ENCODE measurements at regions not wholly inside any gene's neighbourhood (a gene's known extent, or its start where the extent isn't known, plus 50 kb on each side); places are given as distances from the start of the nearest gene placed in this dataset.

DNA sequence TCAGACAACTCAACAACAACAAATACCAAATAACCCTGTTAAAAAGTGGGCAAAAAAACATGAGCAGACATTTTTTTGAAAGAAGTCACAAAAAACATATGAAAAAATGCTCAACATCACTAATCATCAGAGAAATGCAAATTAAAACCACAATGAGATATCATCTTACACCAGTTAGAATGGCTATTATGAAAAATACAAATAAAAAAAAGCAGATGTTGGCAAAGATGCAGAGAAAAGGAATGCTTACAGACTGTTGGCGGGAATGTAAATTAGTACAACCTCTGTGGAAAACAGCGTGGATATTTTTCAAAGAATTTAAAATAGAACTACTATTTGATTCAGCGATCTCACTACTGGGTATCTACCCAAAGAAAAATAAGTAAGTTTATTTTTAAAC, 114.0 kb downstream of the SLC38A4 start:
- Histone ChIP-seq H3K36me3 (ENCODE audit: control insufficient read depth in 2 of 2, extremely low read depth in 1 of 2, insufficient read depth in 1 of 2, low read length in 1 of 2) (no peaks in the 10 kb centered on the region), H3K27me3 (replicated peaks in 1 of 2; ENCODE audit: control insufficient read depth in 2 of 2, extremely low read depth in 1 of 2, insufficient read depth in 2 of 2, low read length in 1 of 2) (peaks cover 0 to 5% of the 10 kb centered on the region in 2 experiments), H3K9me3 (no peaks in the 10 kb centered on the region), H3K27ac (ENCODE audit: low read length) (no peak overlapping the region), H3K4me1 (ENCODE audit: control insufficient read depth in 1 of 2, extremely low read depth in 1 of 2, insufficient read depth in 2 of 2, low read length in 2 of 2) (no peaks in the 10 kb centered on the region), H3K4me3 (ENCODE audit: control insufficient read depth in 1 of 2, extremely low read depth in 1 of 2, low read length in 1 of 2) (no peak overlapping the region)
- Mint-ChIP-seq H3K9me3 (peaks cover 0 to 10% (median 6%) of the 10 kb centered on the region in 3 donors), H3K27me3 (peaks cover 2 to 11% of the 10 kb centered on the region in 2 donors), H3K4me1 (no peaks in the 10 kb centered on the region), H3K36me3 (no peaks in the 10 kb centered on the region), H3K4me3 (no peak overlapping the region), H3K27ac (no peak overlapping the region)
- ATAC-seq (replicated peaks in 1 of 4) (no peak), DNase-seq (no peak)
- CTCF ChIA-PET, result no interaction called here
- no CpG with 5 or more reads among the region's 3 CpGs for WGBS (ENCODE audit: insufficient coverage)
- POLR2A ChIA-PET, result no interaction called here

DNA sequence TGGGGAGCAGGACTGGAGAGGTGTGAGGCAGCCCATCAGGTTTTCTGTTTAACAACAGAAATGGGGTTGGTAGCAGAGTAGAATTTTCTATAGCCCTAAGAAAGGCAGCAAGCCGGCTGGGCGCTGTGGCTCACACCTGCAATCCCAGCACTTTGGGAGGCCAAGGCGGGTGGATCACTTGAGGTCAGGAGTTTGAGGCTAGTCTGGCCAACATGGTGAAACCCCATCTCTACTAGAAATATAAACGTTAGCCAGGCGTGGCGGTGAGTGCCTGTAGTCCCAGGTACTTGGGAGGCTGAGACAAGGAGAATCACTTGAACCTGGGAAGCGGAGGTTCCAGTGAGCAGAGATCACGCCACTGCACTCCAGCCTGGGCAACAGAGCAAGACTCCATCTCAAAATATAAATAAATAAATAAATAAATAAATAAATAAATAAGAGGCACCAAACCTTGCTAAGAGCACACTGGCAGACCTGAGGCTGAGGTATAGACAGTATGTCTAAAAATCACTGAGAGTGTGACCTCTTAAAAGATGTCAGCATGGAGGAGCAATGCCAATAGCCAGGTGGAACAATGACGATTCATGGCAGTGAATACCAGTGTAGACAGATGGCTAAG, 115.6 kb downstream of the SLC38A4 start:
- H3K27ac ChIP-seq (ENCODE audit: low read length), result no peak overlapping the region
- no peaks in the 10 kb centered on the region for H3K4me1 ChIP-seq (ENCODE audit: control insufficient read depth in 1 of 2, extremely low read depth in 1 of 2, insufficient read depth in 2 of 2, low read length in 2 of 2)
- no peaks in the 10 kb centered on the region for H3K9me3 ChIP-seq
- H3K36me3 ChIP-seq (ENCODE audit: control insufficient read depth in 2 of 2, extremely low read depth in 1 of 2, insufficient read depth in 1 of 2, low read length in 1 of 2), result no peaks in the 10 kb centered on the region
- peaks cover 0 to 5% of the 10 kb centered on the region in 2 experiments for H3K27me3 ChIP-seq (replicated peaks in 1 of 2; ENCODE audit: control insufficient read depth in 2 of 2, extremely low read depth in 1 of 2, insufficient read depth in 2 of 2, low read length in 1 of 2)
- no peaks in the 10 kb centered on the region for H3K36me3 Mint-ChIP-seq
- H3K4me3 ChIP-seq (ENCODE audit: control insufficient read depth in 1 of 2, extremely low read depth in 1 of 2, low read length in 1 of 2), result no peak overlapping the region
- 94% methylated on average over 3 of the region's 9 CpGs for WGBS (ENCODE audit: insufficient coverage)
- POLR2A ChIA-PET, result no interaction called here
- ATAC-seq (replicated peaks in 1 of 4) (no peak), DNase-seq (no peak)
- no peak overlapping the region for H3K27ac Mint-ChIP-seq
- no peak overlapping the region for H3K4me3 Mint-ChIP-seq
- CTCF ChIA-PET, result no interaction called here
- no peaks in the 10 kb centered on the region for H3K4me1 Mint-ChIP-seq
- peaks cover 0 to 10% (median 0%) of the 10 kb centered on the region in 3 donors for H3K9me3 Mint-ChIP-seq
- peaks cover 2 to 8% of the 10 kb centered on the region in 2 donors for H3K27me3 Mint-ChIP-seq

DNA sequence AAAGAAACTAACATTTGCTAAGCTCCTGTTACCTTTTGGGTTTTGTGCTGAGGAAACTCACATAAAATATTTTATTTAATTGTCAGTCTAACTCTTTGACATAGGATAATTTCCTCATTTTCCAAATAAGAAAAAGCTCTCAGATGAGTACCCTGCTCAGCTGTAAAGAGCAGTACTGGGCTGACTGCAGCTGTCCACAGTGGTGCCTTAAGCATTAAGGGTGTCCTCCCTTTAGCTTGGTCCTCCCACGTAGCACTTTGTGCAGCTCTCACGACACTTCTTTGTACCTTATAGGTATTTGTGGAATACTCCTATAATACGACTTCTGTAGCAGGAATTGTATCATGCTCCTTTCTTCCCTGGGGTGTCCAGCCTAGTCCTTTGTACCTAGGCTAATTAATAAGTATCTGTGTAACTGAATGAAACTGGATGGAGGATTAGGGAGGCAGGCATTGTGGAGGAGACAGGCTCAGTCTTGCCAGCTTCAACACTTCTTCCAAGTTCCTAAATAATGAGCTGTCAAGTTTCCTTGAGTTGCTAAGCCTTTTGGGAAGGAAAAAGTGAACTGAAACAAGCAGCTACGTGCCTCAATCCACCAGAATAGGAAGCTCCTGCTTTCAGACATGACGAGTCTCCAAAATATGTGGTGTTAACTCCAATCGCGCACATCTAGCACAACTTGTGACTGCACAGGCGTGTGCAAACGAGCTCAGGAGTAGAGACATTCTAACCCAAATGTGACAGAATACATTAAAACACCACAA, 123.0 kb downstream of the SLC38A4 start:
- Mint-ChIP-seq H3K9me3 (peaks cover 6 to 10% (median 10%) of the 10 kb centered on the region in 3 donors), H3K4me3 (no peak overlapping the region), H3K27ac (no peak overlapping the region), H3K4me1 (no peaks in the 10 kb centered on the region), H3K36me3 (peaks cover 7% of the 10 kb centered on the region), H3K27me3 (peaks cover 6 to 22% of the 10 kb centered on the region in 2 donors)
- no peaks in the 10 kb centered on the region for H3K9me3 ChIP-seq
- H3K4me3 ChIP-seq (ENCODE audit: control insufficient read depth in 1 of 2, extremely low read depth in 1 of 2, low read length in 1 of 2), result no peak overlapping the region
- no peaks in the 10 kb centered on the region for H3K36me3 ChIP-seq (ENCODE audit: control insufficient read depth in 2 of 2, extremely low read depth in 1 of 2, insufficient read depth in 1 of 2, low read length in 1 of 2)
- H3K27ac ChIP-seq (ENCODE audit: low read length), result no peak overlapping the region
- ATAC-seq (replicated peaks in 1 of 4), result no peak
- ChIA-PET CTCF (no interaction called here), POLR2A (no interaction called here)
- peaks cover 0 to 2% of the 10 kb centered on the region in 2 experiments for H3K27me3 ChIP-seq (replicated peaks in 1 of 2; ENCODE audit: control insufficient read depth in 2 of 2, extremely low read depth in 1 of 2, insufficient read depth in 2 of 2, low read length in 1 of 2)
- no peaks in the 10 kb centered on the region for H3K4me1 ChIP-seq (ENCODE audit: control insufficient read depth in 1 of 2, extremely low read depth in 1 of 2, insufficient read depth in 2 of 2, low read length in 2 of 2)
- 66% methylated on average over 6 of the region's 9 CpGs for WGBS (ENCODE audit: insufficient coverage)
- no peak for DNase-seq

DNA sequence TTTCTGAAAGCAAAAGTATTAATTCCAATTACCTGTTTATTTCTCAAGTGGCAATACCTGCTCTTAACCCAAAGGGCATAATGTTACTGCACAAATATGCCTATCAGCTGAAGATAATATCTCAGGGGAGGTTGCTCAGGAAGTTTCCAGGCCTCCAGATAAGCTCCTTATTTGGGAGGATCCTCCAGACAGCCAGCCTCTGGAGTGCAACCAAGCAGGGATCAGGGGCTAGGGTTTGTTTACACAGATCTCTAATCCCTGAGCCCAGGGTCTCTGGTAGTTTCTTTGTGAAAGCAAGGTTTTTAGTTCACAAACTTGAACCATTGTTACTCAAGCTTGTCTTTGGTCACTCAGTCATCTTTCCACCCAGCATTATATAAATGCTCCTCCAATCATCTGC, 124.4 kb downstream of the SLC38A4 start:
- Histone ChIP-seq H3K27ac (ENCODE audit: low read length) (no peak overlapping the region), H3K4me1 (ENCODE audit: control insufficient read depth in 1 of 2, extremely low read depth in 1 of 2, insufficient read depth in 2 of 2, low read length in 2 of 2) (no peaks in the 10 kb centered on the region), H3K27me3 (replicated peaks in 1 of 2; ENCODE audit: control insufficient read depth in 2 of 2, extremely low read depth in 1 of 2, insufficient read depth in 2 of 2, low read length in 1 of 2) (peaks cover 0 to 2% of the 10 kb centered on the region in 2 experiments), H3K36me3 (ENCODE audit: control insufficient read depth in 2 of 2, extremely low read depth in 1 of 2, insufficient read depth in 1 of 2, low read length in 1 of 2) (no peaks in the 10 kb centered on the region), H3K9me3 (no peaks in the 10 kb centered on the region), H3K4me3 (ENCODE audit: control insufficient read depth in 1 of 2, extremely low read depth in 1 of 2, low read length in 1 of 2) (no peak overlapping the region)
- ATAC-seq (replicated peaks in 1 of 4) (no peak), DNase-seq (no peak)
- ChIA-PET POLR2A (no interaction called here), CTCF (no interaction called here)
- peaks cover 11% of the 10 kb centered on the region for H3K36me3 Mint-ChIP-seq
- peaks cover 11 to 16% (median 13%) of the 10 kb centered on the region in 3 donors for H3K9me3 Mint-ChIP-seq
- H3K27me3 Mint-ChIP-seq, result peaks cover 6 to 18% of the 10 kb centered on the region in 2 donors
- H3K27ac Mint-ChIP-seq, result no peak overlapping the region
- H3K4me3 Mint-ChIP-seq, result no peak overlapping the region
- H3K4me1 Mint-ChIP-seq, result no peaks in the 10 kb centered on the region

DNA sequence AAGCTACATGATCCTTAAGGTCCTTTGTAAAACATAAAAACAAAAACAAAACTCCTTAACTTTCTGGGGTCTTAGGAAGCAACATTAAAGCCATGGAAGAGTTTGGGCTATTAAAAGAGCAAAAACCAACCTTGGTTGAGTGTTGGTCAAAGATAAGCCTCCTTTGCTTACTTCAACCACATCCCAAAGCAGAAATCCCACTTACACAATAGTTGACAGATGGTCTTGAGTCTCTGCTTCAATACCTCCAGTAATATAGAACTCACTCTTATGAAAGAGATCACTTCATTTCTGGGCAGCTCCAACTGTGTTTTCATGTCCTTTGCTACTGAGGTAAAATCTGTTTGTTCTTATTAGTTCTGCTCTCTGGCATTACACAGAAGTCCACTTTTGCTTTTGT, 125.8 kb downstream of the SLC38A4 start:
- Histone ChIP-seq H3K9me3 (no peaks in the 10 kb centered on the region), H3K27ac (ENCODE audit: low read length) (no peak overlapping the region), H3K27me3 (replicated peaks in 1 of 2; ENCODE audit: control insufficient read depth in 2 of 2, extremely low read depth in 1 of 2, insufficient read depth in 2 of 2, low read length in 1 of 2) (peaks cover 0 to 2% of the 10 kb centered on the region in 2 experiments), H3K4me1 (ENCODE audit: control insufficient read depth in 1 of 2, extremely low read depth in 1 of 2, insufficient read depth in 2 of 2, low read length in 2 of 2) (no peaks in the 10 kb centered on the region), H3K36me3 (ENCODE audit: control insufficient read depth in 2 of 2, extremely low read depth in 1 of 2, insufficient read depth in 1 of 2, low read length in 1 of 2) (no peaks in the 10 kb centered on the region), H3K4me3 (ENCODE audit: control insufficient read depth in 1 of 2, extremely low read depth in 1 of 2, low read length in 1 of 2) (no peak overlapping the region)
- Mint-ChIP-seq H3K9me3 (peaks cover 11 to 16% (median 13%) of the 10 kb centered on the region in 3 donors), H3K36me3 (peaks cover 11% of the 10 kb centered on the region), H3K27me3 (peaks cover 6 to 18% of the 10 kb centered on the region in 2 donors), H3K4me1 (no peaks in the 10 kb centered on the region), H3K4me3 (no peak overlapping the region), H3K27ac (no peak overlapping the region)
- ChIA-PET POLR2A (interaction anchor here in 1 of 2 donors (0.6 kb wide), 1 partner anchor 71 kb away, joined by 3 read pairs; no protein-coding TSS in a partner anchor), CTCF (no interaction called here)
- DNase-seq (no peak), ATAC-seq (replicated peaks in 1 of 4) (no peak)

DNA sequence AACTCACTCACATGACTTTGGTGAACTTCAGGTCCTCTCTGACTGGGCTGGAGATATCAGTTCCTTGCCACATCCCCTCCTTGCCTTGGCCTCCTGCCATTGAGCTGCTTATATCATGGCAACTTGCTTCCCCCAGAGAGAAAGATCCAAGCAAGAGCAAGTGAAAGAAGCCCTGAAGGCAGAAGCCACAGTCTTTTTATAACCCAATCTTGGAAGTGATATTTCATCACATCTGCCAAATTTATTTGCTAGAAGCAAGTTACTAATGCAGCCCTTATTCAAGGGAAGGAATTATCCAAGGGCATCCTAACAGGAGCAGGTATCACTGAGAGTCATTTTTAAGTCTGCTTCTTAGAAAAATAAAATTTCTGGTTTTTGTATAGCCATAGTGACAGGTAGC, 127.8 kb downstream of the SLC38A4 start:
- Histone ChIP-seq H3K36me3 (ENCODE audit: control insufficient read depth in 2 of 2, extremely low read depth in 1 of 2, insufficient read depth in 1 of 2, low read length in 1 of 2) (no peaks in the 10 kb centered on the region), H3K9me3 (no peaks in the 10 kb centered on the region), H3K27ac (ENCODE audit: low read length) (no peak overlapping the region), H3K4me1 (ENCODE audit: control insufficient read depth in 1 of 2, extremely low read depth in 1 of 2, insufficient read depth in 2 of 2, low read length in 2 of 2) (no peaks in the 10 kb centered on the region), H3K27me3 (replicated peaks in 1 of 2; ENCODE audit: control insufficient read depth in 2 of 2, extremely low read depth in 1 of 2, insufficient read depth in 2 of 2, low read length in 1 of 2) (peaks cover 0 to 2% of the 10 kb centered on the region in 2 experiments), H3K4me3 (ENCODE audit: control insufficient read depth in 1 of 2, extremely low read depth in 1 of 2, low read length in 1 of 2) (no peak overlapping the region)
- ATAC-seq (replicated peaks in 1 of 4) (no peak), DNase-seq (no peak)
- CTCF ChIA-PET, result no interaction called here
- Mint-ChIP-seq H3K27ac (no peak overlapping the region), H3K9me3 (peaks cover 6 to 16% (median 13%) of the 10 kb centered on the region in 3 donors), H3K36me3 (peaks cover 11% of the 10 kb centered on the region), H3K4me3 (no peak overlapping the region), H3K27me3 (peaks cover 2 to 10% of the 10 kb centered on the region in 2 donors), H3K4me1 (no peaks in the 10 kb centered on the region)
- POLR2A ChIA-PET, result no interaction called here
